ENCODE measurements at regions not wholly inside any gene's neighbourhood (a gene's known extent, or its start where the extent isn't known, plus 50 kb on each side); places are given as distances from the start of the nearest gene placed in this dataset.
"Not testable (repeated sequence)": the region's sequence is repeated elsewhere in the genome, so short reads cannot be mapped to it uniquely, and the experiment has no call there.

DNA sequence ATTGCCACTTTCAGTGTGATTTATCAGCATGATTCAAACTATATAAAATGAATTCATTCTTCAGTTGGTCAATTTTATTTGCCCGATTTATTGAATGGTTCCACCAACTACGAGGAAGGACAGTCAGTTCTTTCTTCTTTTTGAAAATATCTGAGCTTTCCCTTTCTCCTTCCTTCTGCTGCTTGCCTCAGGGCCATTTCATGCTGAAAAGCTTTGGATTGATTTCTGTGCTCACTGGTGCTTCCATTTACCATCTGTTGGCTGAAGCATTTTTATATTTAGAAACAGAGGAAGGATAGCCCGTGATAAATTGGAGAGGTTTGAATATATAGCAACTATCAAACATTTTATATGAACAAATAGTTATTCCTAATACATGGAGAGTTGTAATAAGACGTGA lies 68.9 kb upstream of the ADAMTS5 start:
- ATAC-seq (ENCODE audit: low FRiP score in 2 of 2) (no peak), DNase-seq (no peak)
- H3K36me3 ChIP-seq: no peaks in the 10 kb centered on the region
- no peaks in the 10 kb centered on the region for H3K4me1 ChIP-seq
- no peak overlapping the region for H3K4me3 ChIP-seq
- WGBS, 2 donors: 78 to 80% methylated on average over 4 of the region's 4 CpGs
- no peaks in the 10 kb centered on the region for H3K9me3 ChIP-seq
- no peak overlapping the region for H3K27ac ChIP-seq
- H3K27me3 ChIP-seq: no peaks in the 10 kb centered on the region
- TF ChIP-seq, protein P1, sequence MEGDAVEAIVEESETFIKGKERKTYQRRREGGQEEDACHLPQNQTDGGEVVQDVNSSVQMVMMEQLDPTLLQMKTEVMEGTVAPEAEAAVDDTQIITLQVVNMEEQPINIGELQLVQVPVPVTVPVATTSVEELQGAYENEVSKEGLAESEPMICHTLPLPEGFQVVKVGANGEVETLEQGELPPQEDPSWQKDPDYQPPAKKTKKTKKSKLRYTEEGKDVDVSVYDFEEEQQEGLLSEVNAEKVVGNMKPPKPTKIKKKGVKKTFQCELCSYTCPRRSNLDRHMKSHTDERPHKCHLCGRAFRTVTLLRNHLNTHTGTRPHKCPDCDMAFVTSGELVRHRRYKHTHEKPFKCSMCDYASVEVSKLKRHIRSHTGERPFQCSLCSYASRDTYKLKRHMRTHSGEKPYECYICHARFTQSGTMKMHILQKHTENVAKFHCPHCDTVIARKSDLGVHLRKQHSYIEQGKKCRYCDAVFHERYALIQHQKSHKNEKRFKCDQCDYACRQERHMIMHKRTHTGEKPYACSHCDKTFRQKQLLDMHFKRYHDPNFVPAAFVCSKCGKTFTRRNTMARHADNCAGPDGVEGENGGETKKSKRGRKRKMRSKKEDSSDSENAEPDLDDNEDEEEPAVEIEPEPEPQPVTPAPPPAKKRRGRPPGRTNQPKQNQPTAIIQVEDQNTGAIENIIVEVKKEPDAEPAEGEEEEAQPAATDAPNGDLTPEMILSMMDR (IDR thresholded peaks at IDR 0.05): no peak
- no peak for TF ChIP-seq POLR2AphosphoS5 (IDR thresholded peaks at IDR 0.05)

DNA sequence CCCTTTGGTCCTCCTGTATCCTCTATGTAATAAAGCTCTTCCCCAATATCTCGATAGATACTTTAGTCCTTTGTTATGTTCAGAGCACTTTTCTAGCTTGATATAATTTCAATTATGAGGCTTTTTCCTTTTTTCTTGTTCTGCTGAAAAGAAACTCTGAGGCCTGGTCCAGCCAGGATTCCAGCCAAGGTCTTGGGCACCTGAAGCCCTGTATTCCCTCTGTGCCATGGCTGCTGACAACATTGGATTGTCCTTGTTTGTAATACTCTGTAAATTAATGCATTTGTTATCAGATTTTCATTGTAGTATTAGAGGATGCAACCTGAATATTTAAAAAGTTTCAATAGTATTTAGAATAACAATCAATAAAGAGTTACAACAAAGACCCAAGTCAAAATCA lies 67.9 kb upstream of the ADAMTS5 start:
- no peaks in the 10 kb centered on the region for H3K27me3 ChIP-seq
- H3K9me3 ChIP-seq: no peaks in the 10 kb centered on the region
- 95 to 100% methylated on average over 1 of the region's 1 CpG for WGBS, 2 donors
- ATAC-seq (ENCODE audit: low FRiP score in 2 of 2): no peak
- H3K27ac ChIP-seq: no peak overlapping the region
- H3K4me1 ChIP-seq: no peaks in the 10 kb centered on the region
- no peak for DNase-seq
- no peak overlapping the region for H3K4me3 ChIP-seq
- TF ChIP-seq POLR2AphosphoS5 (IDR thresholded peaks at IDR 0.05) (no peak), EP300 (IDR thresholded peaks at IDR 0.05) (no peak), POLR2A (IDR thresholded peaks at IDR 0.05) (no peak)
- TF ChIP-seq, protein P1 (IDR thresholded peaks at IDR 0.05): no peak
- no peaks in the 10 kb centered on the region for H3K36me3 ChIP-seq

- H3K27ac ChIP-seq: no peak overlapping the region
- no peaks in the 10 kb centered on the region for H3K9me3 ChIP-seq
- no peaks in the 10 kb centered on the region for H3K4me1 ChIP-seq
- 33 to 50% methylated on average over 3 of the region's 3 CpGs for WGBS, 2 donors
- H3K4me3 ChIP-seq: no peak overlapping the region
- no peaks in the 10 kb centered on the region for H3K27me3 ChIP-seq
- ATAC-seq (ENCODE audit: low FRiP score in 2 of 2) (no peak), DNase-seq (no peak)
- TF ChIP-seq POLR2A (IDR thresholded peaks at IDR 0.05) (no peak), POLR2AphosphoS5 (IDR thresholded peaks at IDR 0.05) (no peak), EP300 (IDR thresholded peaks at IDR 0.05) (no peak)
- TF ChIP-seq, protein P1 (IDR thresholded peaks at IDR 0.05): no peak
- H3K36me3 ChIP-seq: no peaks in the 10 kb centered on the region
Measured at GRCh38 chr21:27033471-27033870, 66.6 kb upstream of the ADAMTS5 start.

DNA sequence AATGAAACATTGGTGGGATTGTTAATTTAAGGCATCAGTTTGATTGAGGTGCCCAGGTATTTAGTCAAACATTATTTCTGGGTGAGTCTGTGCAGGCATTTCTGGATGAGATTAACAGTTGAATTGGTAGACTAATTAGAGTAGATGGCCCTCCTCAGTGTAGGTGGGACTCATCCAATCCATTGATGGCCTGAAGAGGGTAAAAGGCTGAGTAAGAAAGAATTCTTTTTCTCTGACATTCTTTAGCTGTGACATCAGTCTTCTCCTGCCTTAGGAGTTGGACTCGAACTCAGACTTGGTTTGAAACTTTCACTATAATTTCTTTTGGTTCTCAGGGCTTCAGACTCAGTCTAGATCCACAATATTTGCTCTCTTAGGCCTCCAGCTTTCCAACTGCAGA lies 59.6 kb upstream of the ADAMTS5 start:
- TF ChIP-seq POLR2AphosphoS5 (IDR thresholded peaks at IDR 0.05) (no peak), EP300 (IDR thresholded peaks at IDR 0.05) (no peak), POLR2A (IDR thresholded peaks at IDR 0.05) (no peak)
- TF ChIP-seq, protein P1 (IDR thresholded peaks at IDR 0.05): no peak
- Histone ChIP-seq H3K9me3 (no peaks in the 10 kb centered on the region), H3K4me1 (no peaks in the 10 kb centered on the region), H3K4me3 (no peak overlapping the region), H3K27me3 (no peaks in the 10 kb centered on the region), H3K36me3 (no peaks in the 10 kb centered on the region), H3K27ac (no peak overlapping the region)
- DNase-seq: no peak
- no peak for ATAC-seq (ENCODE audit: low FRiP score in 2 of 2)
- 70 to 72% methylated on average over 1 of the region's 1 CpG for WGBS, 2 donors

GRCh38 chr21:27025708-27026107 lies 58.8 kb upstream of the ADAMTS5 start:
- H3K4me3 ChIP-seq; H3K27me3 ChIP-seq; ATAC-seq (ENCODE audit: low FRiP score in 2 of 2); H3K36me3 ChIP-seq; H3K9me3 ChIP-seq; H3K27ac ChIP-seq; H3K4me1 ChIP-seq: not testable (repeated sequence)
- 51 to 77% methylated on average over 7 to 10 of the region's 10 CpGs for WGBS, 2 donors
- peak in 1 of 2 donors; percentile 6 for DNase-seq
